ENCODE measurements at regions not wholly inside any gene's neighbourhood (a gene's known extent, or its start where the extent isn't known, plus 50 kb on each side); places are given as distances from the start of the nearest gene placed in this dataset.

DNA sequence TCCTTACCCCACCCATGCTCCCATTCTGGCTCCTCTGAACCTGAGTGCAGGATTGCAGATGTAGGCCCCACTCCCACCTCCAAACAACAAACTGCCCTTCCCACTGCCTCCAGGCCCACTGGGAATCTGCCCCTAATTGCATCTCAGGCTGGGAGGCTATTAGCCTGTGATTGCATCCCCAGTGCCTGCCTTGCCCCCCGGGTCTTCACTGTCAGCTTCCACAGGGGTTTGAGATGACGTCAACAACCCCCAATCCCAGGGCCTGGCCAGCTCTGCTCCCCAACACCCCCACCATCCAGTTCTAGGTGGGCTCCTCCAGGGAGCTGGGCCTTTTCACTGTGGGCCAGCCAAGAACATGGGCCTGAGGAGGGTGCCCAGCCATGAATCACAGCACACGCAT is 91.5 kb downstream of the PCDH1 start:
- TF ChIP-seq, protein P1, sequence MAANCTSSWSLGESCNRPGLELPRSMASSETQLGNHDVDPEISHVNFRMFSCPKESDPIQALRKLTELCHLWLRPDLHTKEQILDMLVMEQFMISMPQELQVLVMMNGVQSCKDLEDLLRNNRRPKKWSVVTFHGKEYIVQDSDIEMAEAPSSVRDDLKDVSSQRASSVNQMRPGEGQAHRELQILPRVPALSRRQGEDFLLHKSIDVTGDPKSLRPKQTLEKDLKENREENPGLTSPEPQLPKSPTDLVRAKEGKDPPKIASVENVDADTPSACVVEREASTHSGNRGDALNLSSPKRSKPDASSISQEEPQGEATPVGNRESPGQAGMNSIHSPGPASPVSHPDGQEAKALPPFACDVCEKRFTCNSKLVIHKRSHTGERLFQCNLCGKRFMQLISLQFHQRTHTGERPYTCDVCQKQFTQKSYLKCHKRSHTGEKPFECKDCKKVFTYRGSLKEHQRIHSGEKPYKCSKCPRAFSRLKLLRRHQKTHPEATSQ (tag by site-specific recombination; IDR thresholded peaks at IDR 0.05): no peak
- TF ChIP-seq ZNF23 (tag by site-specific recombination; IDR thresholded peaks at IDR 0.05; ENCODE audit: borderline replicate concordance) (no peak), ZNF677 (tag by site-specific recombination; IDR thresholded peaks at IDR 0.05) (no peak), ZBTB7A (tag by site-specific recombination; IDR thresholded peaks at IDR 0.05; ENCODE audit: low read depth) (no peak), ZNF292 (tag by site-specific recombination; IDR thresholded peaks at IDR 0.05; ENCODE audit: borderline replicate concordance, low read depth) (no peak), CTCF (tag by site-specific recombination; IDR thresholded peaks at IDR 0.05) (no peak), ZFP3 (tag by site-specific recombination; IDR thresholded peaks at IDR 0.05; ENCODE audit: low read depth) (no peak), ZNF571 (tag by site-specific recombination; IDR thresholded peaks at IDR 0.05) (no peak)
